ENCODE measurements at regions not wholly inside any gene's neighbourhood (a gene's known extent, or its start where the extent isn't known, plus 50 kb on each side); places are given as distances from the start of the nearest gene placed in this dataset.

DNA sequence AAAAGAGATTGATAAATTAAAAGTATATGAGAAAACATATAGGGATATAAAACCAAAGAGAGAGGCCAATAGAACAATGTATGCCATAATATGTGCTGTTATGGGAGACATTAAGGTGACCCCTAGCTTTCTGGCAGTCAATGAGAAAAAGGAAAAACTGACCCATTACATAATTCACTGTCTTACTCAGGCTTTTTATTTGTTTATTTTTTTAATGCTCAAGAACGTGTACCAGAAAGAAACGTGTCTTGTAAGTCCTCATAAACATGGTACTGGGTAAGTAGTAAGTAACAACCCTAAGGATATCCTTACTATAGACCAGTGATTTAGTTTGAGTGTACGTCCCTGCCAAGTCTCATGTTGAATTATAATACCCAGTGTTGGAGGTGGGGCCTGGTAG, 160.8 kb upstream of the PHACTR1 start:
- no peak for TF ChIP-seq GATA1 (IDR thresholded peaks at IDR 0.05; ENCODE audit: low read depth, low read length)
- no peak for TF ChIP-seq POLR2A (IDR thresholded peaks at IDR 0.05; ENCODE audit: low read length)
- DNase-seq = no peak

DNA sequence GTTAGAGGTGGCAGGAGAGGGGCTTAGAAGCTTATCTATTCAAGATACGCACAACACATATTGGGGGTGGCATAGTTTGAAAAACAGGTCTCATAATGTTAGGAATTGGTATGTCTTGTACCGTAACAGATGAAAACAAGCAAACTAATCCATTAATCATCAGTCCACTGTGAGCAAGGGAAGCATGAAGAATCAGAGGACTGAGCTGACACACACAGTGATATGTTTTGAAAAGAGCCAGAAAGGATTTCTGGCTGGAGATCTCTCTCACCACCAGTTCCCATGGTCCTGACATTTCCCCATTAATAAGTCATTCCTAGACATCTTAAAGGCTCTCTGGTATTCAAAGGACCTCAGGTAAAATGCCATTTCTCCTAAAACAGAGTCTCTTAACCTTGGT, 158.8 kb upstream of the PHACTR1 start:
- no peak for DNase-seq
- no peak for TF ChIP-seq POLR2A (IDR thresholded peaks at IDR 0.05; ENCODE audit: low read length)
- TF ChIP-seq GATA1 (IDR thresholded peaks at IDR 0.05; ENCODE audit: low read depth, low read length) = no peak

DNA sequence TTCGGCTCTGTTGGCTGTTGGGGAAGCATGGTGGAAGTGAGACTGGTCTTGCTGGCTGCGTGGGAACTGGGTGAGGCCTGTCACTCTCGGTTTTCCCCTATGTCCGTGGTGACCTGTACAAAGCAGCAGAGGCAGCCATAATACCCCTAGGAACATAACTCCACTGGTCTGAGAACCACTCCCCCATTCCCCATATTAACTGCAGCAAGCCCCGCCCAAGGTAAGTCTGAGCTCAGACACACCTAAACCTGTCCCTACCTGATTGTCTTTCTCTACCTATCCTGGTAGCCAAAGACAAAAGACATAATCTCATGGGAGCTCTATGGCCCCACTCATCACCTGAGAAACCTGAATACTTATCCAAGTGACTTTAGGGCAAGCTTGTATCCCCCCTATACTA, 156.3 kb upstream of the PHACTR1 start:
- no peak for DNase-seq
- TF ChIP-seq POLR2A (IDR thresholded peaks at IDR 0.05; ENCODE audit: low read length) (no peak), GATA1 (IDR thresholded peaks at IDR 0.05; ENCODE audit: low read depth, low read length) (no peak)

DNA sequence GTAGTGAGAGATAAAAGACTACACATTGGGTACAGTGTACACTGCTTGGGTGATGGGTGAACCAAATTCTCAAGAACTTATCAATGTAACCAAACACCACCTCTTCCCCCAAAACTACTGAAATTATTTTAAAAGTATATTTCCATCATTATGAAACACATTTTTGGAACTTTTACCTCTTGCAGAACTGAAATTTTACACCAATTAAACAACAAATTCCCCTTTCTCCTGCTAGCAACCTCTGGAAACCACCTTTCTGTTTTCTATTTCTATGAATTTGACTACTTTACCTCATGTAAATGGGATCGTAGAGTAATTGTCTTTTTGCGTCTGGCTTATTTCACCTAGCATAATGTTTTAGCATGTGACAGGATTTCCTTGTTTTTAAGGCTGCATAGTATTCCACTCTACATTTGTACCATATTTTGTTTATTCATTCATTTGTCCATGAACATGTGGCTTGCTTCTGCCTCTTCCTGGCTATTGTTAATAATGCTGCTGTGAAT, 149.9 kb upstream of the PHACTR1 start:
- no peak for DNase-seq
- TF ChIP-seq GATA1 (IDR thresholded peaks at IDR 0.05; ENCODE audit: low read depth, low read length) (no peak), POLR2A (IDR thresholded peaks at IDR 0.05; ENCODE audit: low read length) (no peak)

DNA sequence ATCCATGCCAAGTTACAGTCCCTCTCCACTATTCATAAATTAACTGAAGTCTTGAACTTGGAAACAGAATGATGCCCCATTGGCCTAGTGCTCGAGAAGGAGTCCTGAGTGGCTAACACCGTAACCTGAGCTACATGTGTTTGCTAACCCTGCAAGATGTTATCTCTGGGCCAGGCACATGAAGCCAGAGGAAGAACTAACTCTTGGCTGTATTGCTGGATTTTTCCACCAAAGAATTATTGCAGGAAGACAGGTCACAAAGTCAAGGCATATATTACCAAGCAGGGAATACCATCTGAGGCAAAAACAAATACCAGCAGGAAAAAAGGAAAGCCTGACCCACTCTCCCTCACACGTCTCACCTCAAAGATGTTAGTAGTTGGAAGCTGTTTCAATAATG, 148.9 kb upstream of the PHACTR1 start:
- no peak for DNase-seq
- no peak for TF ChIP-seq GATA1 (IDR thresholded peaks at IDR 0.05; ENCODE audit: low read depth, low read length)

DNA sequence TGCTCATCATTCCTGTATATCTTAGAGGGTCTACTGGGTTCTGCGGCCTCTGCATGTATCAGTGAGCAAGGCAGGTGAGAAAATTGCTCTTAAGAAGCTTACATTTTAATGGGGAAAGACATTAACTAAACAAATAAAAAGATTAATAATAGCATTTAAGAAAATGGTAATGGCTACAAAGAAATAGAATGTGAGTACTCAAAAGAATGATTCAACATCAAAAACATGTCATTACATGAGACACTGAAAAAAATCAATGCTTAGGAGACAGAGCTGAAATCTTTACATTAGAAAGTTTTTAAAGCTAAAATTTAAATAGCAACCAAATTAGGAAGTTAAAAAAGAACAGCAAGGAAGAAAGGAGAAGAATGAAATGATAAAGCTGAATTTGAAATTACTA, 146.9 kb upstream of the PHACTR1 start:
- no peak for DNase-seq
- no peak for TF ChIP-seq GATA1 (IDR thresholded peaks at IDR 0.05; ENCODE audit: low read depth, low read length)
- TF ChIP-seq POLR2A (IDR thresholded peaks at IDR 0.05; ENCODE audit: low read length) = no peak

DNA sequence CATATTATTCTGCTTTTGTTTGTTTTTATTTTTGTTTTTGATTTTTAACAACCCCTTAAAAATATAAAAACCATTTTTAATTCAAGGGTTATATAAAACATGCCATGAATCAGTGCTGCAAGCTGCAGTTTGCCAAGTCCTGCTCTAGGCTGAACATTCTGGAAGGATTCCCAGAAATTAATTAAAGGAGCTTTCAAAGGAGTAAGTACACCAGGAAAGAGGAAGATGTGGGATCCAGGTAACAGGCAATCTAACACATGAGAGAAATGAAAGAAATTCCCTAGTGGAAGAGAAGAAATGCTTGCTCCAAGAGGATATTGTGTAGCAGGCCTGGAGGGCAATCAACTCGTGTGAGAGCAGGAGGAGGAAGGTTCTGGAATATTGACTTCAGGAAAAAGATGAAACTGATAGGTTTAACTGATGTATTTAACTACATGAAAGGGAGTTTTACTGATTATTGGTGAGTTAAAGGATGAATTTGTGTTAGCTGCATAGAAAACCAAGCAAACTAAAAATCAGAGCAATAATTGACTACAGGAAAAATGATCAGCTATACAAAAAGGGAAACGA, 146.0 kb upstream of the PHACTR1 start:
- DNase-seq = no peak
- no peak for TF ChIP-seq GATA1 (IDR thresholded peaks at IDR 0.05; ENCODE audit: low read depth, low read length)
- no peak for TF ChIP-seq POLR2A (IDR thresholded peaks at IDR 0.05; ENCODE audit: low read length)

DNA sequence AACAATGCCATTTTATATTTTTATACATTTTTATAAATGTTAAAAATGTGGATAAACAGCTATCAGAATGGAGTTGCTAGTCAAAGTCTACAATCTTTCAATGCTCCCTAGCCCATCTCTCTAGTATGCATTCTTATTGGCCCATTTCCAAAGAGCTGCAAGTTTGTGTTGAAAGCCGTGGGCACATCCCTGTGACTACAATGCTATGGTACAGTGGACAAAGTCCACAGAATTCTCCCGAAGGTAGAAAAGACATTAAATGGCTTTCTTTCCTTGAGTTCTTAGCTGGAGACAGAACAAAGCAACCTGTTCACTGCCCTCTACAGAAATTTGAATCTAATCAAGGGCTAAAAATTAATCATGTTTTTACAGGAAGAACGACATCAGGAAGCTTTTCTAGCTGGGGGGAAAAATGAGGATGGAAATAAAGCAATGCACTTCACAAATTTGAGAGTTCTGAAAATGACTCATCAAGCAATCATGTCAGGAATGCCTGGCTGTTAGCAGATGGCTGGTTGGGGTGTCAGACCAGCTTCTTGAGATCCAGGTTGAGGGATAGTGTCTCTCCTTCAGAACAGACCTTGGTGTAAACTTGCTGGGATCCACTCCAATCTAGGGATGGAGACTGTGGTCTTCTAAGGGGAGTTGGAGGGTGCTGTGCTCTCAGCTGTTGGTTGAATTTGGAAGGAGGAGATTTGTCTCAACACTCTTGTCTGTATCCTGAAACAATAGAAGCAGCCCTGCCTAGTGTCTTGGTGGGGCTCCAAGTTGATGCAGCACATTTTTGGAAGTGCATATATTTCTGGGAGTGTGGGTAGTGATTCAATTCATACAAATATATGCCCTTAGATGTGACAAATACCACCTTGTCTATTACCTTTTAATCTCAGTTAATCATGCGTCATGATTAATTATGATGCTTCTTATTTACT, 143.4 kb upstream of the PHACTR1 start:
- DNase-seq = no peak

DNA sequence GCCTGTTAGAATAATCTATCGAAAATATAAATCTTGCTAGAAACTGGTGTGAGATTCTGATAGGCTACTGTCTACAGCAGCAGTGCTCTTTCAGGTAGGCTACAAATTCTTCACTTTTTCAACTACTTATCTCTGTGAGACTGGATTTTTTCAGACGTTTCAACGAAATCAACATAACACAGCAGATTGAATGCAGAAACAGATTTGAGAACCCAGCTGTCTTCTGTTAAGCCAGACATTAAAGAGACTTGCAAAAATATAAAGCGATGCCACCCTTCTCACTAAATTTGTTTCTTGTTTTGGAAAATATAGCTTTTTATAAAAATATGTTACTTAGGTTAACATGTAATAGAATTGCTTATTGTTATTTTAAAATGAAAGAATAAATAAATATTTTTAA, 140.6 kb upstream of the PHACTR1 start:
- DNase-seq = no peak
- TF ChIP-seq POLR2A (IDR thresholded peaks at IDR 0.05; ENCODE audit: low read length) (no peak), GATA1 (IDR thresholded peaks at IDR 0.05; ENCODE audit: low read depth, low read length) (no peak)

More for the DNA sequence above, 143.4 kb upstream of the PHACTR1 start:
- TF ChIP-seq GATA1 (IDR thresholded peaks at IDR 0.05; ENCODE audit: low read depth, low read length) = no peak
- TF ChIP-seq POLR2A (IDR thresholded peaks at IDR 0.05; ENCODE audit: low read length) = no peak

DNA sequence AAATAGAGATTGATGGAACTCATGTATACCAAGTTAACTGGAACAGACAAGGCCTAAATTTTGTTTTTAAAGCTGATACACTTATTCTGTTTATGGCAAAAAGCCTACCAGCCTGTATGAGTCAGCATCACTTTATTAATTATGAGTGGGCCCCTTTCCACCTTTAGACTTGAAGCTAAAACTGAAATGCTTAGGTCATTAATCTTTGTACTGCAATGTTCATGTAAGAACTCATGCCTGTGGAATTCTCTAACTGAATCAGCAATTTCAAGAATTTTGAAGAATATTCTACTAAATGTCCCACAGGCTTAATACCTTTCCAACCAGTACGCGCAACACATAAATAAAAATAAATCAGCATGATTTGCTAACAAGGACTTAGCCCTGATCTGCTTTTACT, 140.2 kb upstream of the PHACTR1 start:
- DNase-seq = no peak
- no peak for TF ChIP-seq POLR2A (IDR thresholded peaks at IDR 0.05; ENCODE audit: low read length)

DNA sequence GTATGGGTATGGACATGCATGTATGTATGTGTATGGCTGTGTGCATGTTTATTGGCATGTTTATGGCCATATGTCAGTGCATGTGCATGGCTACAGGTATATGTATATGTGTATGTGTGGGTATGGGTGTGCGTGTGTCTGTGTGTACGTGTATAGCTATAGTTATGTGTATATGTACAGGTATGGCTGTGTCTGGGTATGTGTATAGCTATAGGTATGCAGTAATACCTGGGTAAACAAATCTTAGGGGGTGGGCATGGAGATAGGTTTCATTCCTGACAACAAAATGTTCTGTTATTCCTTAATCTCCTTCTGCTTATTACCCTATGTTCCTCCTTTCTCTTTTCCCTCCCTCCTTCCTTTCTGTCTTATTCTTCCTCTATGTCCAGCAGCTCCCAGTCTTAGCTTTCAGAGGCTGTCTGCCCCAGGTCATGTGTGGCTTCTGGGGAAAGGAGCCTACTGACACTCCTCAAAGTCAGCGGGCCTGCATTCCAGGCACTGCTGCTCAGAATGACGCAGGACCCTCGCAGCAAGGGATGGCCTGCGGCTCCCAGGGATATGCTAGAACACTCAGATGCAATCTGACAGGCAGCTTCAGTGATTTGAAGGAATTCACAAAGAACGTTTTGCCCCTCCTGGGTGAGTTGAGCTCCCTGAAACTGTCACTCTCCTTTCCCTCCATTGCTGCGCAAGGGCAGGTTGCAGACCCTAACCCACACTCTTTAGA, 139.3 kb upstream of the PHACTR1 start:
- DNase-seq = no peak
- no peak for TF ChIP-seq GATA1 (IDR thresholded peaks at IDR 0.05; ENCODE audit: low read depth, low read length)
- no peak for TF ChIP-seq POLR2A (IDR thresholded peaks at IDR 0.05; ENCODE audit: low read length)

DNA sequence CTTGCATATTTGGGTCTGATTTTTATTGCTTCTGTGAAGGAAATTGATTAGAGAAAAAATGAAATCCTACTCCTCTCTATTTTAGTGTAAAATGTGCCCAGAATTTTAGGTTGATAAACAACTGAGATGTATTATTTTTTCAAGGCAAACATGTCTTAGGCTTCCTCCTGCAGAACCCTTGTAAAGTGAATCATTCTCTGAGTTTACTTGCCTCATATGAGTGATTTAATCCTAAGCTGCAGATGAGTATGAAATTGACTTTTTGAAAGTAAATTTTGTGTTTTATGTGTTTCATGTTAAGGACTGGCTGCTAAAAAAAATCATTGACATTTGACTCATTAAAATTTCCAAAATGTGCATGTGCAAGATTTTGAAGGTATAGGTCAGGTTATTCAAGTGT, 138.5 kb upstream of the PHACTR1 start:
- no peak for DNase-seq
- TF ChIP-seq POLR2A (IDR thresholded peaks at IDR 0.05; ENCODE audit: low read length) = no peak
- TF ChIP-seq GATA1 (IDR thresholded peaks at IDR 0.05; ENCODE audit: low read depth, low read length) = no peak

DNA sequence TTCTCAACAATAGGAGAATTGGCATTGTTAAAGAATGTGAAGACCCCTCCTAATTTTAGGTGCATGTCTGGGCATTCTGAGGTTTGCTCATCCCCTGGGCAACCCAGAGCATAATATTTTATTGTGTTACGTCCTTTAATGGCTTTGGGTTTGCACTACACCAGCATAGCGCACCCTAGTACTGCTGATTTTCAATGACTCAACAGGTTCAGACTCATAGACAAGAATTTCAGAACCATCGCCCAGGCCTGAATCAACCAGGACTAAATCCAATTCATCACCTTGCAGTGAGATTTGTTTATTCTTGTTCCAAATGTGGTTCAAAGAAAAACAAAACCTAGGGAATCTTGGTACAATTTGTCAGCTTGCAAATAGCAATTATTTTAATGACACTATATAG, 137.8 kb upstream of the PHACTR1 start:
- TF ChIP-seq POLR2A (IDR thresholded peaks at IDR 0.05; ENCODE audit: low read length) (no peak), GATA1 (IDR thresholded peaks at IDR 0.05; ENCODE audit: low read depth, low read length) (no peak)

DNA sequence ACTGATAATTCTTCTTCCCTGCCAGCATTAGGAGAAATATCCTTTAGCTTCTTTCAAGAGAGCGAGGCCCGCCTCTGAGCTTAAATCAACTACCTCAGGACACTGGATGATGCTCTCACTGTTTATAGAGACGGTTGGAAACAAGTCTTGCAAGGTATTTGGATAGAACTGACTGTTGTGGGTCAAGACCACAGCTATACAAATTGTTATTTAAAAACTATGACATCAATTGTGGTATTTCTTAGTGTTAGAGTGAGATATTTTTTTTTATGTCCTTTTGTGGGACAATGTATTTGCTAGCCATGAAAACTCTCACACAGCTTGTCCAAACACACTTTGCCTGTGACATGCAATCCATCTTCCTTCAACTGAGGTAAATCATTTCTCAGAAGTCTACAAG, 136.3 kb upstream of the PHACTR1 start:
- DNase-seq = no peak
- TF ChIP-seq GATA1 (IDR thresholded peaks at IDR 0.05; ENCODE audit: low read depth, low read length) = no peak
- TF ChIP-seq POLR2A (IDR thresholded peaks at IDR 0.05; ENCODE audit: low read length) = no peak

More for the DNA sequence above, 137.8 kb upstream of the PHACTR1 start:
- DNase-seq = no peak
